H1 (cell line): ENCODE measurements at regions not wholly inside any gene's neighbourhood (a gene's known extent, or its start where the extent isn't known, plus 50 kb on each side); places are given as distances from the start of the nearest gene placed in this dataset.

ENCODE experiments used
- FOSL1 ChIP-seq: IDR thresholded peaks from 2 replicates; pipeline ENCODE4 v1.6.1; 2011; ENCODE audit warnings: mild to moderate bottlenecking, low read depth, low read length, moderate library complexity; ENCODE audit not compliant: insufficient read depth
- KDM5A ChIP-seq: fragments of 200-600 bp; IDR thresholded peaks from 2 replicates; pipeline ENCODE4 v1.7.1; 2012; ENCODE audit warnings: mild to moderate bottlenecking, low read length, inconsistent platforms, mixed read lengths
- USF2 ChIP-seq: IDR thresholded peaks from 2 replicates; pipeline ENCODE4 v1.6.1; 2011; ENCODE audit warnings: low read length, improper control_type of control experiment

- TF ChIP-seq USF2 = no peak
- no peak for TF ChIP-seq KDM5A
- no peak for TF ChIP-seq FOSL1
Measured at GRCh38 chr2:237243487-237243886, 157.8 kb downstream of the COPS8 start (continued).
